Keratinocyte (primary cell): ENCODE measurements at regions not wholly inside any gene's neighbourhood (a gene's known extent, or its start where the extent isn't known, plus 50 kb on each side); places are given as distances from the start of the nearest gene placed in this dataset.

Source experiments
- DNase-seq: peaks from one replicate; pipeline ENCODE4 v3.0.0-alpha.2; 2011; ENCODE audit warnings: low read depth, missing footprints, low spot score
- FAIRE-seq: peaks from 2 replicates; lab custom pipeline; 2011; peaks lifted over from hg19 to GRCh38; lab: Jason Lieb, UNC
- H2AFZ ChIP-seq: 2 replicates; pipeline ENCODE4 v1.6.0; 2012; ENCODE audit warnings: low read length, control low read depth, inconsistent platforms; ENCODE audit not compliant: control insufficient read depth
- H3K27ac ChIP-seq: 2 replicates; pipeline ENCODE4 v1.5.1; 2011; ENCODE audit warnings: low read length; ENCODE audit not compliant: control insufficient read depth, insufficient read depth
- H3K27me3 ChIP-seq: 3 replicates; pipeline ENCODE4 v1.6.0; 2011; ENCODE audit warnings: low read length; ENCODE audit not compliant: control insufficient read depth, insufficient read depth; ENCODE audit errors: extremely low read depth
- H3K36me3 ChIP-seq, 2 experiments: 2 replicates in 1 of 2; 3 replicates in 1 of 2; pipeline ENCODE4 v1.5.1; 2011; ENCODE audit warnings: low read length in 2 of 2, mild to moderate bottlenecking in 1 of 2; ENCODE audit not compliant: control insufficient read depth in 2 of 2, insufficient read depth in 2 of 2; ENCODE audit errors: extremely low read depth in 1 of 2
- H3K4me1 ChIP-seq: 3 replicates; pipeline ENCODE4 v1.5.1; 2011; ENCODE audit warnings: low read length; ENCODE audit not compliant: control insufficient read depth, insufficient read depth; ENCODE audit errors: extremely low read depth
- H3K4me2 ChIP-seq: 3 replicates; pipeline ENCODE4 v1.6.0; 2011; ENCODE audit warnings: low read depth, low read length; ENCODE audit not compliant: control insufficient read depth, insufficient read depth; ENCODE audit errors: extremely low read depth
- H3K4me3 ChIP-seq, 3 experiments: fragments of 200-600 bp in 1 of 3; sonication (generic) in 1 of 3; 2 replicates in 2 of 3; 3 replicates in 1 of 3; pipeline ENCODE4 v1.5.1; 2011 to 2016; ENCODE audit warnings: low read length in 3 of 3, mild to moderate bottlenecking in 3 of 3, control low read depth in 2 of 3, inconsistent platforms in 1 of 3, low read depth in 1 of 3, mixed read lengths in 1 of 3, mixed run types in 1 of 3, moderate library complexity in 1 of 3; ENCODE audit not compliant: control insufficient read depth in 2 of 3, insufficient read depth in 2 of 3; ENCODE audit errors: extremely low read depth in 1 of 3
- H3K79me2 ChIP-seq: 2 replicates; pipeline ENCODE4 v1.6.0; 2012; ENCODE audit warnings: low read length; ENCODE audit not compliant: control insufficient read depth, insufficient read depth
- H3K9ac ChIP-seq: 3 replicates; pipeline ENCODE4 v1.6.0; 2011; ENCODE audit warnings: low read length; ENCODE audit not compliant: control insufficient read depth, insufficient read depth; ENCODE audit errors: extremely low read depth
- H3K9me1 ChIP-seq: 3 replicates; pipeline ENCODE4 v1.6.0; 2011; ENCODE audit warnings: low read length; ENCODE audit not compliant: control insufficient read depth, insufficient read depth; ENCODE audit errors: extremely low read depth
- H3K9me3 ChIP-seq: 2 replicates; pipeline ENCODE4 v1.5.1; 2012; ENCODE audit warnings: low read depth, low read length; ENCODE audit not compliant: control insufficient read depth
- H4K20me1 ChIP-seq: 3 replicates; pipeline ENCODE4 v1.6.0; 2011; ENCODE audit warnings: low read length; ENCODE audit not compliant: control insufficient read depth, insufficient read depth; ENCODE audit errors: extremely low read depth
- CTCF ChIP-seq, 3 experiments: IDR thresholded peaks in 1 of 3; conservative IDR thresholded peaks in 1 of 3; optimal IDR thresholded peaks in 1 of 3; 2 replicates in 2 of 3; 3 replicates in 1 of 3; pipeline versions ENCODE3 to v1.5.1; 2011; ENCODE audit warnings: low read length in 3 of 3, mild to moderate bottlenecking in 3 of 3, moderate library complexity in 2 of 3, control low read depth in 1 of 3, inconsistent platforms in 1 of 3; ENCODE audit not compliant: insufficient read depth in 2 of 3; ENCODE audit errors: extremely low read depth in 1 of 3
- EZH2 ChIP-seq: IDR thresholded peaks from one replicate; pipeline ENCODE4 v1.6.1; 2012; ENCODE audit warnings: inconsistent platforms, mild to moderate bottlenecking, low read length, moderate library complexity
- dilution Hi-C: fragments of 300-500 bp; cut with MboI; formaldehyde crosslinking; loops from one replicate; pipeline ENCODE4 v1.7.0; 2020; ENCODE audit warnings: low sequenced_read_pairs; ENCODE audit not compliant: extremely low pct_ligation_motif_present

DNA sequence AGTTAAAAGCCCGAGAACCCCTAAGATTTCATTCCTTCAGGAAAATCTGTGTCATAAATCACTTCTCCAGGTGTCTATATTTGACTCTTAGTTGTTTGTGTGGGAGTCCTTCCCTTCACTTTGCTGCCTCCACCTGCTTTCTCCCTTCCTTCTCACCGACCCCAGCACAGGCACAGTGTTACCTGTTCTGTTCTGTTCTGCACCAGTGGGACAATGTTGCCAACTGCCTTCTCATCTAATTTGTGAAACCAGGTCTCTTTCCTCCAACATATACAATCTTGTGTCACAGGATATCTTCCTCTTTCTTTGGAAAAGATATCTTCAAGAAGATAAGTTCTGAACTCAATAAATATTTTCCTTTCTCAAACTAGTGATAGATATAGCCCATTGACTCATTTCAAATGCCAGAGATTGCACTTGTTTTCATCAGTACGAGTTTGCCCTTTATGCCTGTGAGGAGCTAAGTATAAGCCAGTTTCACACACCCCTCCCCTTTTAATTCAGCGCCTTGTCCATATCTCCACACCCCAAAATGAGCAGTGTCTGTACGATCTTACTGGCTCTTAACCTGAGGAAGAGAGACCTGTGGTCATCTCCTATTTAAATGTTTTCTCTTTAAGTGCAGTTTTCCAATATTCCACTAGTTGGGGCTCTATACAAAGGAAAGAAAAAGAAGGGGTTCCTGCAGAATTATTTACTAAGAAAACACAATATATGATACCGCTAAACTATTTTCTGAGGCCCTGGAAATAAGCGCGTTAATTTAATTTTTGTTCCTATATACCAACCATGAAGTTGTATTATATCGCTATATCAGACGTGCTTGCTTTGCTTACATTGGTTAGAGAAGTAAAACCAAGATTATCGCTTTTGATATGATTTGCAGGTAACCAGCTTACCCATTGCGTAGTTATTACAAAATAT lies 81.6 kb upstream of the PREP start:
- Histone ChIP-seq H3K9ac (peak overlapping the region; percentile 35), H3K79me2 (no peaks in the 10 kb centered on the region), H3K4me3 (peak overlapping the region in 1 of 3 experiments; percentile 9), H3K9me1 (no peaks in the 10 kb centered on the region), H3K4me1 (peaks cover 30% of the 10 kb centered on the region), H4K20me1 (no peaks in the 10 kb centered on the region), H3K27ac (peak overlapping the region; percentile 53), H3K36me3 (no peaks in the 10 kb centered on the region), H3K27me3 (no peaks in the 10 kb centered on the region), H3K9me3 (no peaks in the 10 kb centered on the region), H2AFZ (peak overlapping the region; percentile 69), H3K4me2 (peak overlapping the region; percentile 62)
- TF ChIP-seq EZH2 (no peak), CTCF (optimal IDR thresholded peaks at IDR 0.05 in 1 of 3, IDR thresholded peaks at IDR 0.05 in 1 of 3, conservative IDR thresholded peaks at IDR 0.05 in 1 of 3; ENCODE audit: extremely low read depth in 1 of 3, insufficient read depth in 2 of 3, low read length in 3 of 3) (peak in 2 of 3 experiments; percentile 72 to 82)
- DNase-seq (no peak), FAIRE-seq (peak; percentile 86)
- dilution Hi-C loops = no loop called here

- Histone ChIP-seq H3K36me3 (no peaks in the 10 kb centered on the region), H3K9me1 (no peaks in the 10 kb centered on the region), H3K4me2 (peak overlapping the region; percentile 62), H3K27ac (peak overlapping the region; percentile 53), H3K4me1 (peaks cover 30% of the 10 kb centered on the region), H4K20me1 (no peaks in the 10 kb centered on the region), H3K79me2 (no peaks in the 10 kb centered on the region), H3K4me3 (no peak overlapping the region), H3K9me3 (no peaks in the 10 kb centered on the region), H3K27me3 (no peaks in the 10 kb centered on the region), H3K9ac (peak overlapping the region; percentile 16), H2AFZ (peak overlapping the region; percentile 69)
- dilution Hi-C loops = no loop called here
- FAIRE-seq = peak; percentile 78
- no peak for TF ChIP-seq CTCF (optimal IDR thresholded peaks at IDR 0.05 in 1 of 3, IDR thresholded peaks at IDR 0.05 in 1 of 3, conservative IDR thresholded peaks at IDR 0.05 in 1 of 3; ENCODE audit: extremely low read depth in 1 of 3, insufficient read depth in 2 of 3, low read length in 3 of 3)
- no peak for TF ChIP-seq EZH2
- DNase-seq = no peak
Measured at GRCh38 chr6:105483492-105483891, 80.6 kb upstream of the PREP start.
